Activated naive CD8-positive, alpha-beta T cell treated with anti-CD3 and anti-CD28 coated beads, Interleukin-2, amount 10 ng/mL, durations not matched to agents 7 days and 5 days (primary cell): ENCODE measurements at regions not wholly inside any gene's neighbourhood (a gene's known extent, or its start where the extent isn't known, plus 50 kb on each side); places are given as distances from the start of the nearest gene placed in this dataset.

Experiments used
- ATAC-seq: fragments of 150-1000 bp; cut with Tn5 transposase; one replicate; pipeline ENCODE4 v1.10.0; 2021; ENCODE audit warnings: low read depth, moderate library complexity
- POLR2A ChIA-PET: fragments of 350-600 bp; sonication (Branson Sonifier 250); formaldehyde crosslinking; loops from one replicate; lab custom pipeline; 2021; ENCODE audit warnings: antibody characterized with exemption; lab: Charles Lee
- DNase-seq: peaks from one replicate; pipeline ENCODE4 v3.0.0; 2021
- H3K27ac Mint-ChIP-seq: one replicate; pipeline ENCODE4 v1.8.0; 2022; ENCODE audit warnings: mild to moderate bottlenecking, mixed read lengths
- H3K27me3 Mint-ChIP-seq: one replicate; pipeline ENCODE4 v1.8.0; 2022; ENCODE audit warnings: mild to moderate bottlenecking, moderate library complexity, mixed read lengths
- H3K36me3 Mint-ChIP-seq: one replicate; pipeline ENCODE4 v1.8.0; 2021; ENCODE audit warnings: mild to moderate bottlenecking, mixed read lengths
- H3K4me1 Mint-ChIP-seq: one replicate; pipeline ENCODE4 v1.8.0; 2021; ENCODE audit warnings: mixed read lengths
- H3K4me3 Mint-ChIP-seq: one replicate; pipeline ENCODE4 v1.8.0; 2022; ENCODE audit warnings: mild to moderate bottlenecking, moderate library complexity, mixed read lengths
- H3K9me3 Mint-ChIP-seq: one replicate; pipeline ENCODE4 v1.8.0; 2021; ENCODE audit warnings: mixed read lengths

GRCh38 chr15:98025237-98025636 is 64.7 kb downstream of the ARRDC4 start:
- H3K4me1 Mint-ChIP-seq: no peaks in the 10 kb centered on the region
- no peaks in the 10 kb centered on the region for H3K36me3 Mint-ChIP-seq
- ATAC-seq (no peak), DNase-seq (no peak)
- H3K27ac Mint-ChIP-seq: no peak overlapping the region
- POLR2A ChIA-PET: no interaction called here
- no peaks in the 10 kb centered on the region for H3K9me3 Mint-ChIP-seq
- H3K4me3 Mint-ChIP-seq: no peak overlapping the region
- peaks cover 2% of the 10 kb centered on the region for H3K27me3 Mint-ChIP-seq

GRCh38 chr15:98034731-98035130 is 74.2 kb downstream of the ARRDC4 start:
- ATAC-seq: no peak
- Mint-ChIP-seq H3K27me3 (peaks cover 4% of the 10 kb centered on the region), H3K4me3 (no peak overlapping the region), H3K36me3 (no peaks in the 10 kb centered on the region), H3K27ac (no peak overlapping the region), H3K4me1 (no peaks in the 10 kb centered on the region), H3K9me3 (peaks cover 1% of the 10 kb centered on the region)
- POLR2A ChIA-PET: no interaction called here
- DNase-seq: no peak

GRCh38 chr15:98035134-98035533 is 74.6 kb downstream of the ARRDC4 start:
- POLR2A ChIA-PET: no interaction called here
- Mint-ChIP-seq H3K9me3 (peaks cover 1% of the 10 kb centered on the region), H3K27me3 (peaks cover 4% of the 10 kb centered on the region), H3K4me1 (no peaks in the 10 kb centered on the region), H3K27ac (no peak overlapping the region), H3K36me3 (no peaks in the 10 kb centered on the region), H3K4me3 (no peak overlapping the region)
- DNase-seq (no peak), ATAC-seq (no peak)

- Mint-ChIP-seq H3K27ac (no peak overlapping the region), H3K9me3 (peaks cover 1% of the 10 kb centered on the region), H3K36me3 (no peaks in the 10 kb centered on the region), H3K4me1 (no peaks in the 10 kb centered on the region), H3K4me3 (no peak overlapping the region), H3K27me3 (peaks cover 2% of the 10 kb centered on the region)
- POLR2A ChIA-PET: no interaction called here
- no peak for DNase-seq
- no peak for ATAC-seq
These were observed 75.1 kb downstream of the ARRDC4 start for GRCh38 chr15:98035577-98036010.

GRCh38 chr15:98039596-98039995 is 79.1 kb downstream of the ARRDC4 start:
- Mint-ChIP-seq H3K4me3 (no peak overlapping the region), H3K36me3 (no peaks in the 10 kb centered on the region), H3K9me3 (peaks cover 1% of the 10 kb centered on the region), H3K4me1 (no peaks in the 10 kb centered on the region), H3K27me3 (no peaks in the 10 kb centered on the region), H3K27ac (no peak overlapping the region)
- POLR2A ChIA-PET: no interaction called here
- DNase-seq (no peak), ATAC-seq (no peak)

- POLR2A ChIA-PET: no interaction called here
- no peaks in the 10 kb centered on the region for H3K4me1 Mint-ChIP-seq
- ATAC-seq (no peak), DNase-seq (no peak)
- H3K27ac Mint-ChIP-seq: no peak overlapping the region
- no peaks in the 10 kb centered on the region for H3K27me3 Mint-ChIP-seq
- peaks cover 1% of the 10 kb centered on the region for H3K9me3 Mint-ChIP-seq
- H3K36me3 Mint-ChIP-seq: no peaks in the 10 kb centered on the region
- H3K4me3 Mint-ChIP-seq: no peak overlapping the region
These were observed 79.6 kb downstream of the ARRDC4 start for GRCh38 chr15:98040146-98040545.

- POLR2A ChIA-PET: no interaction called here
- ATAC-seq (no peak), DNase-seq (no peak)
- no peak overlapping the region for H3K27ac Mint-ChIP-seq
- no peaks in the 10 kb centered on the region for H3K4me1 Mint-ChIP-seq
- H3K9me3 Mint-ChIP-seq: peaks cover 2% of the 10 kb centered on the region
- H3K36me3 Mint-ChIP-seq: no peaks in the 10 kb centered on the region
- H3K4me3 Mint-ChIP-seq: no peak overlapping the region
- no peaks in the 10 kb centered on the region for H3K27me3 Mint-ChIP-seq
These were observed 82.9 kb downstream of the ARRDC4 start for GRCh38 chr15:98043160-98044014.

- no peak for ATAC-seq
- POLR2A ChIA-PET: no interaction called here
- Mint-ChIP-seq H3K4me3 (no peak overlapping the region), H3K27ac (no peak overlapping the region), H3K9me3 (peaks cover 4% of the 10 kb centered on the region), H3K27me3 (no peaks in the 10 kb centered on the region), H3K36me3 (no peaks in the 10 kb centered on the region), H3K4me1 (no peaks in the 10 kb centered on the region)
- no peak for DNase-seq
These were observed 91.2 kb downstream of the ARRDC4 start for GRCh38 chr15:98051734-98052133.

GRCh38 chr15:98057453-98057852 is 97.0 kb downstream of the ARRDC4 start:
- Mint-ChIP-seq H3K9me3 (peaks cover 5% of the 10 kb centered on the region), H3K27ac (no peak overlapping the region), H3K4me3 (no peak overlapping the region), H3K36me3 (no peaks in the 10 kb centered on the region), H3K27me3 (peaks cover 2% of the 10 kb centered on the region), H3K4me1 (no peaks in the 10 kb centered on the region)
- DNase-seq (no peak), ATAC-seq (no peak)
- POLR2A ChIA-PET: no interaction called here

GRCh38 chr15:98062869-98063268 is 102.4 kb downstream of the ARRDC4 start:
- no peak for DNase-seq
- POLR2A ChIA-PET: no interaction called here
- Mint-ChIP-seq H3K4me3 (no peak overlapping the region), H3K9me3 (peaks cover 1% of the 10 kb centered on the region), H3K36me3 (no peaks in the 10 kb centered on the region), H3K4me1 (no peaks in the 10 kb centered on the region), H3K27me3 (peaks cover 4% of the 10 kb centered on the region), H3K27ac (no peak overlapping the region)
- ATAC-seq: no peak

GRCh38 chr15:98063315-98063714 is 102.8 kb downstream of the ARRDC4 start:
- DNase-seq (no peak), ATAC-seq (no peak)
- Mint-ChIP-seq H3K27me3 (peaks cover 4% of the 10 kb centered on the region), H3K4me1 (no peaks in the 10 kb centered on the region), H3K27ac (no peak overlapping the region), H3K36me3 (no peaks in the 10 kb centered on the region), H3K4me3 (no peak overlapping the region), H3K9me3 (no peaks in the 10 kb centered on the region)
- POLR2A ChIA-PET: no interaction called here

GRCh38 chr15:98063871-98064270 is 103.4 kb downstream of the ARRDC4 start:
- ATAC-seq: no peak
- no peak overlapping the region for H3K4me3 Mint-ChIP-seq
- no peaks in the 10 kb centered on the region for H3K9me3 Mint-ChIP-seq
- H3K4me1 Mint-ChIP-seq: no peaks in the 10 kb centered on the region
- no peaks in the 10 kb centered on the region for H3K36me3 Mint-ChIP-seq
- DNase-seq: no peak
- no peak overlapping the region for H3K27ac Mint-ChIP-seq
- POLR2A ChIA-PET: no interaction called here
- H3K27me3 Mint-ChIP-seq: peaks cover 4% of the 10 kb centered on the region

GRCh38 chr15:98067339-98067738 is 106.8 kb downstream of the ARRDC4 start:
- DNase-seq (no peak), ATAC-seq (no peak)
- H3K36me3 Mint-ChIP-seq: no peaks in the 10 kb centered on the region
- H3K9me3 Mint-ChIP-seq: no peaks in the 10 kb centered on the region
- H3K27ac Mint-ChIP-seq: no peak overlapping the region
- H3K27me3 Mint-ChIP-seq: peaks cover 4% of the 10 kb centered on the region
- POLR2A ChIA-PET: no interaction called here
- H3K4me1 Mint-ChIP-seq: no peaks in the 10 kb centered on the region
- H3K4me3 Mint-ChIP-seq: no peak overlapping the region

- no peaks in the 10 kb centered on the region for H3K4me1 Mint-ChIP-seq
- ATAC-seq (no peak), DNase-seq (no peak)
- H3K27ac Mint-ChIP-seq: no peak overlapping the region
- POLR2A ChIA-PET: no interaction called here
- H3K4me3 Mint-ChIP-seq: no peak overlapping the region
- no peaks in the 10 kb centered on the region for H3K36me3 Mint-ChIP-seq
- H3K9me3 Mint-ChIP-seq: no peaks in the 10 kb centered on the region
- peaks cover 4% of the 10 kb centered on the region for H3K27me3 Mint-ChIP-seq
These were observed 108.8 kb downstream of the ARRDC4 start for GRCh38 chr15:98069256-98069655.
